ENCODE measurements at regions not wholly inside any gene's neighbourhood (a gene's known extent, or its start where the extent isn't known, plus 50 kb on each side); places are given as distances from the start of the nearest gene placed in this dataset.

DNA sequence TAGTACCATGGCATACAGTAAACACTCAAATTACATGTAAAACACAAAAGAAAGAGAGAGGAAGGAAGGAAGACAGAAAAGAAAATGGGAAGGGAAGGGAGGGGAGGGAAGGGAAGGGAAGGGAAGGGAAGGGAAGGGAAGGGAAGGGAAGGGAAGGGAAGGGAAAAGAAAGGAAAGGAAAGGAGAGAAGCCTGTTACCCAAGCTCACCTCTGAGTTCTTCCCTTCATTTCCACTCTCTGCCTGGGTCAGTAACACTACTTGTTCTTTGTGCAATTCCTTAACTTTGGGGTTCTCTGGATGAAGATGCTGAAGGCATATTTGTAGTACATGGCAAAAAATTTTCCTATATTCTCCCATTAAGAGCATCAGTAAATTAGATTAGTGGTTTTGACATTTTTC lies 241.0 kb downstream of the RAB28 start:
- TF ChIP-seq, protein P1, sequence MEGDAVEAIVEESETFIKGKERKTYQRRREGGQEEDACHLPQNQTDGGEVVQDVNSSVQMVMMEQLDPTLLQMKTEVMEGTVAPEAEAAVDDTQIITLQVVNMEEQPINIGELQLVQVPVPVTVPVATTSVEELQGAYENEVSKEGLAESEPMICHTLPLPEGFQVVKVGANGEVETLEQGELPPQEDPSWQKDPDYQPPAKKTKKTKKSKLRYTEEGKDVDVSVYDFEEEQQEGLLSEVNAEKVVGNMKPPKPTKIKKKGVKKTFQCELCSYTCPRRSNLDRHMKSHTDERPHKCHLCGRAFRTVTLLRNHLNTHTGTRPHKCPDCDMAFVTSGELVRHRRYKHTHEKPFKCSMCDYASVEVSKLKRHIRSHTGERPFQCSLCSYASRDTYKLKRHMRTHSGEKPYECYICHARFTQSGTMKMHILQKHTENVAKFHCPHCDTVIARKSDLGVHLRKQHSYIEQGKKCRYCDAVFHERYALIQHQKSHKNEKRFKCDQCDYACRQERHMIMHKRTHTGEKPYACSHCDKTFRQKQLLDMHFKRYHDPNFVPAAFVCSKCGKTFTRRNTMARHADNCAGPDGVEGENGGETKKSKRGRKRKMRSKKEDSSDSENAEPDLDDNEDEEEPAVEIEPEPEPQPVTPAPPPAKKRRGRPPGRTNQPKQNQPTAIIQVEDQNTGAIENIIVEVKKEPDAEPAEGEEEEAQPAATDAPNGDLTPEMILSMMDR (IDR thresholded peaks at IDR 0.05): no peak
- TF ChIP-seq EZH2 (IDR thresholded peaks at IDR 0.05; ENCODE audit: borderline replicate concordance, insufficient read depth, low read depth, low read length, poor library complexity, severe bottlenecking): no peak

All from B cell (primary cell).